AG09319 (cell line): ENCODE measurements at regions not wholly inside any gene's neighbourhood (a gene's known extent, or its start where the extent isn't known, plus 50 kb on each side); places are given as distances from the start of the nearest gene placed in this dataset.

ENCODE experiments used
- DNase-seq: peaks from one replicate; pipeline ENCODE4 v3.0.0-alpha.2; 2010; ENCODE audit warnings: low read depth; ENCODE audit errors: extremely low read depth
- TF ChIP-seq, protein P1 (sequence below): IDR thresholded peaks from 2 replicates; pipeline ENCODE4 v1.5.1; 2011; ENCODE audit warnings: low read depth, mild to moderate bottlenecking, inconsistent platforms, low read length, moderate library complexity

DNA sequence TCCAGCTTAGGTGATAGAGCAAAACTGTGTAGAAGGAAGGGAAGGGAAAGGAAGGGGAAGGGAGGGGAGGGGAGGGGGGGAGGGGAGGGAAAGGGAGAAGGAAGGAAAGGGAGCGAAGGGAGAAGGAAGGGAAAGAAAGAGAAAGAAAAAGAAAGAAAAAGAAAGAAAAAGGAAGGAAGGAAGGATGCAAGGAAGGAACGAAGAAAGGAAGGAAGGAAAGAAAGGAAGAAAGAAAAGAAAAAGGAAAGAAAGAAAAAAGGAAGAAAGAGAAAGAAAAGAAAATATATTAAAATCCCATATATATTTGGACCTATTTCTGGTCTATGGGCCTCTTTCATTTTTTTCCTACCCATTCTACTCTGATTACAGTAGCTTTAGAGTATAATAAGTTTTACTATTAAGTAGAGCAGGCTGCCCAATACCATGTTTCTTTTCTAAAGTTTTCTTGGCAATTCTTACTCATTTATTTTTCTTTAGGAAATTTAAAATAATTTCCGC lies 229.1 kb downstream of the AUH start:
- no peak for DNase-seq
- TF ChIP-seq, protein P1, sequence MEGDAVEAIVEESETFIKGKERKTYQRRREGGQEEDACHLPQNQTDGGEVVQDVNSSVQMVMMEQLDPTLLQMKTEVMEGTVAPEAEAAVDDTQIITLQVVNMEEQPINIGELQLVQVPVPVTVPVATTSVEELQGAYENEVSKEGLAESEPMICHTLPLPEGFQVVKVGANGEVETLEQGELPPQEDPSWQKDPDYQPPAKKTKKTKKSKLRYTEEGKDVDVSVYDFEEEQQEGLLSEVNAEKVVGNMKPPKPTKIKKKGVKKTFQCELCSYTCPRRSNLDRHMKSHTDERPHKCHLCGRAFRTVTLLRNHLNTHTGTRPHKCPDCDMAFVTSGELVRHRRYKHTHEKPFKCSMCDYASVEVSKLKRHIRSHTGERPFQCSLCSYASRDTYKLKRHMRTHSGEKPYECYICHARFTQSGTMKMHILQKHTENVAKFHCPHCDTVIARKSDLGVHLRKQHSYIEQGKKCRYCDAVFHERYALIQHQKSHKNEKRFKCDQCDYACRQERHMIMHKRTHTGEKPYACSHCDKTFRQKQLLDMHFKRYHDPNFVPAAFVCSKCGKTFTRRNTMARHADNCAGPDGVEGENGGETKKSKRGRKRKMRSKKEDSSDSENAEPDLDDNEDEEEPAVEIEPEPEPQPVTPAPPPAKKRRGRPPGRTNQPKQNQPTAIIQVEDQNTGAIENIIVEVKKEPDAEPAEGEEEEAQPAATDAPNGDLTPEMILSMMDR = no peak

DNA sequence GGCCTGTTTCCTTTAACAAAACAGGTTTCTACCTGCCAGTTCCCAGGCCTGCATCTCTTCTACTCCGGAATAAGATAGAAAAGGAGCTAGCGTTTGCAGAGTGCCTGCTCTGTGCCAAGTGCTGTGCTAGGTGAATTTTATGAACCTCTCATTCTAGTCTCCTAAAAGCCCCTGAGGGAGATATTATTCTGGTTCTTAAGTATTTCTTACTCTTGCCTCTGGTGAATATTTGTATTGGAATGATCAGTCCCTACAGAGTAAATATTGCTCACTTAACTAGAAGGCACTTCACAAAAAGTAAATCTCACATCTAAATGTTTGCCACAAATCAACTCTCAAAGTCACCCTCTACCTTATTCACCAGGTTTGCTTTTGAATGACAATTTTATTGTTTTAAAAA lies 227.1 kb downstream of the AUH start:
- DNase-seq = no peak
- TF ChIP-seq, protein P1 = no peak

DNA sequence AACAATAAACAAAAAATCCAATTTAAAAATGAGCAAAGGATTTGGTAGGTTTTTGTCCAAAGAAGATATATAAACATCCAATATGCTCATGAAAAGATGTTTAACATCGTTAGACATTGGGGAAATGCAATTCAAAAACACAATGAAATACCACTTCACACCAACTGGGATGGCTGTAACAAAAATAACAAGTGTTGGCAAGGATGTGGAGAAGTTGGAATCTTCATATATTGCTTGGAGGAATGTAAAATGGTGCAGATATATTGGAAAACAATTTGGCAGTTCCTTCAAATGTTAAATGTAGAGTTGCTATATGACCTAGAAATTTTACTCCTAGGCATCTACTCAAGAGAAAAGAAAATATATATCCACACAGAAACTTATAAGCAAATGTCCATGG lies 224.3 kb downstream of the AUH start:
- DNase-seq = no peak
- TF ChIP-seq, protein P1 = no peak

DNA sequence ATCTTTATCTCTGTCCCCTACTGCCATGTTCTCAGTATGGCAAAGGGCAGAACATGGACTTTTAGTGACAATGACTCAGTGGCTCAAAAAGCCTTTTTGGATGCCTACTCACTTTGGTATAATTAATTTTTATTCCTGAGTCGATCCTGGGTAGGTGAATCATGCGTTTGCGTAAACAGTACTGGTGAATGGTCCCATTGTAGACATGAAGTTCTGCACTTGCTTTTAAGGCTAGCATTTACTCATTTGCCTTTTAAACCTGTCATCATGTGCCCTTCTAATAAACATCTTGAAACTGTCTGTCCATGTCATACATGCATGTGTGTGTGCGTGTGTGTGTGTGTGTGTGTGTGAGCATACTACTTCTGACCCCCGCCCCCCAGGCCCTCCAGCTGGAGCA lies 223.0 kb downstream of the AUH start:
- no peak for DNase-seq

DNA sequence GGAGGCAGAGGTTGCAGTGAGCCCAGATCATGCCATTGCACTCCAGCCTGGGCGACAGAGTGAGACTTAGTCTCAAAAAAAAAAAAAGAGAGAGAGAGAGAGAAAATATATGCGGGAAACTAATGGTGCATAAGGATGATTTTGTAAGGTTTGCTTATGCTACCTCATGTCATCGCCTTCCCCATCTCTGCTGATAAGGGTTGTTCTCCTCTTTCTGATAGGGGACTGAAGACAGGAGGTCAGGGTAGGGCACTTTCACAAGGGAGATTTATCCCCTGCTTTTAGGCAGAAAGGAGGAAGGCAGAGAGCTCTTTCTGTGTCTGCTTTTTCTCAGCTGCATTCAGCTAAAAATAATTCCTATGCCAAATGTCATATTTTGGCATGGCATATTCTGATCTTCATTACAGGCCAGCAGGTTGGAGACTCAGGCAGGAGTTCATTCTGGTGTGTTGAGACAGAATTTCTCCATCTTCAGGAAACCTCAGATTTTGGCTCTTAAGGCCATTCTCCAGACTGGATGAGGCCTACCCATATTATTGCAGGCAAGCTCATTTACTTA lies 220.2 kb downstream of the AUH start:
- no peak for DNase-seq
- TF ChIP-seq, protein P1 = no peak

More for the DNA sequence above, 223.0 kb downstream of the AUH start:
- TF ChIP-seq, protein P1 = no peak

DNA sequence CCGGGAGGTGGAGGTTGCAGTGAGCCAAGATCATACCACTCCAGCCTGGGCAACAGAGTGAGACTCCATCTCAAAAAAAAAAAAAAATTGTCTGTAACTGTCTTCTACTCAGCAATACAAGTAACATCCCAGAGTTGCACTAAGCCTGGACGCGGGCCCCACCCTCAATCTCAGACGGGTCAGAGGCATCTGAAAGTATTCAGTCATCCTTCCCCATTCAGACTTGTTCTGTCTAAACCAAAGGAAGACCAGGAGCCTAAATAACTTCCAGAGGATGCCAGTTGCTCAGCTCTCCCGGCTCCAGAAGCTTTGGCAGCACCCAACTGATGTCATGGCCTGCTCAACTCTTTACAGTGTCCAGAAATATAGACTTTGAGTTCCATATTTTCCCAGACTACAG lies 218.6 kb downstream of the AUH start:
- DNase-seq = no peak
- TF ChIP-seq, protein P1 = no peak

DNA sequence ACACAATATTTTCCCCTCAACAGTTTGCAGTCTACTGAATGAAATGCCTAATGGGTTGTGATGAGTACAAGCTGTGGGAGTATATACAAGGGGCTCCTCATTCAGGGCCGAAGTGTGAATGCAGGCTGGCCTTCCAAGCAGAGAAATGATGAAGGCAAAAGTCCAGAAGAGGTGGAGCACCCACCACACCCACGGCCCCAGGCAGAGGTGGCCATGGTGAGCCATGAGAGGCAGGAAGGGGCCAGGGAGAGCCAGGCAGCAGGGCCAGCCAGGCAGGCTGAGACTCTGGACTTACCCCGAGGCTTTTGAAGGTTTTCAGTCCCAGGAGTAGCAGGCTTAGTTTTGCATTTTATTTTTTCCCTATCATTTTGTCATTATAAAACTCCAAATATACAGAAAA lies 218.1 kb downstream of the AUH start:
- TF ChIP-seq, protein P1 = no peak
- DNase-seq = no peak
